ENCODE measurements at regions not wholly inside any gene's neighbourhood (a gene's known extent, or its start where the extent isn't known, plus 50 kb on each side); places are given as distances from the start of the nearest gene placed in this dataset.
"Not testable (repeated sequence)": the region's sequence is repeated elsewhere in the genome, so short reads cannot be mapped to it uniquely, and the experiment has no call there.

GRCh38 chr4:65241257-65241997 is 428.9 kb downstream of the EPHA5 start:
- TF ChIP-seq POLR2A (IDR thresholded peaks at IDR 0.05), result no peak
- intact Hi-C loops (cut with DNase I), result no loop called here
- Histone ChIP-seq H3K27ac (no peak overlapping the region), H3K27me3 (no peaks in the 10 kb centered on the region), H3K4me1 (no peaks in the 10 kb centered on the region), H3K9me3 (no peaks in the 10 kb centered on the region), H3K4me3 (no peak overlapping the region), H3K36me3 (no peaks in the 10 kb centered on the region)
- ATAC-seq (peak in 1 of 4 donors; percentile 13), DNase-seq (peak in 1 of 3 donors; percentile 40)
- WGBS (ENCODE audit: insufficient coverage, low coverage, low lambda C conversion rate, missing lambda C conversion rate), result 81% methylated on average over 8 of the region's 26 CpGs

GRCh38 chr4:65234061-65234460 is 436.2 kb downstream of the EPHA5 start:
- no peaks in the 10 kb centered on the region for H3K36me3 ChIP-seq
- ATAC-seq (no peak), DNase-seq (no peak)
- no peak overlapping the region for H3K27ac ChIP-seq
- H3K4me3 ChIP-seq, result no peak overlapping the region
- H3K27me3 ChIP-seq, result no peaks in the 10 kb centered on the region
- 58% methylated on average over 2 of the region's 2 CpGs for WGBS (ENCODE audit: insufficient coverage, low coverage, low lambda C conversion rate, missing lambda C conversion rate)
- H3K4me1 ChIP-seq, result no peaks in the 10 kb centered on the region
- TF ChIP-seq POLR2A (IDR thresholded peaks at IDR 0.05) (no peak), CTCF (IDR thresholded peaks at IDR 0.05) (no peak)
- H3K9me3 ChIP-seq, result no peaks in the 10 kb centered on the region
- intact Hi-C loops (cut with DNase I), result no loop called here

- no peaks in the 10 kb centered on the region for H3K9me3 ChIP-seq
- no peak overlapping the region for H3K27ac ChIP-seq
- DNase-seq (no peak), ATAC-seq (no peak)
- TF ChIP-seq CTCF (IDR thresholded peaks at IDR 0.05) (no peak), POLR2A (IDR thresholded peaks at IDR 0.05) (no peak)
- H3K36me3 ChIP-seq, result no peaks in the 10 kb centered on the region
- H3K4me3 ChIP-seq, result no peak overlapping the region
- no peaks in the 10 kb centered on the region for H3K27me3 ChIP-seq
- H3K4me1 ChIP-seq, result no peaks in the 10 kb centered on the region
- intact Hi-C loops (cut with DNase I), result no loop called here
These were observed 442.7 kb downstream of the EPHA5 start for GRCh38 chr4:65227628-65228027.

GRCh38 chr4:65223601-65224000 is 446.7 kb downstream of the EPHA5 start:
- H3K4me3 ChIP-seq, result no peak overlapping the region
- no peaks in the 10 kb centered on the region for H3K4me1 ChIP-seq
- intact Hi-C loops (cut with DNase I), result no loop called here
- no peak for ATAC-seq
- DNase-seq, result no peak
- H3K36me3 ChIP-seq, result no peaks in the 10 kb centered on the region
- 56% methylated on average over 2 of the region's 2 CpGs for WGBS (ENCODE audit: insufficient coverage, low coverage, low lambda C conversion rate, missing lambda C conversion rate)
- H3K27me3 ChIP-seq, result no peaks in the 10 kb centered on the region
- TF ChIP-seq CTCF (IDR thresholded peaks at IDR 0.05) (no peak), POLR2A (IDR thresholded peaks at IDR 0.05) (no peak)
- no peak overlapping the region for H3K27ac ChIP-seq
- H3K9me3 ChIP-seq, result no peaks in the 10 kb centered on the region

- intact Hi-C loops (cut with DNase I); H3K27ac ChIP-seq; H3K4me1 ChIP-seq; DNase-seq; H3K27me3 ChIP-seq; H3K9me3 ChIP-seq; H3K36me3 ChIP-seq; ATAC-seq; H3K4me3 ChIP-seq: not testable (repeated sequence)
- WGBS (ENCODE audit: insufficient coverage, low coverage, low lambda C conversion rate, missing lambda C conversion rate), result 61% methylated on average over 11 of the region's 11 CpGs
These were observed 447.2 kb downstream of the EPHA5 start for GRCh38 chr4:65223074-65223473.

Data from right lobe of liver (tissue), 6 donors.